NCI-H1048 (cell line): ENCODE measurements at regions not wholly inside any gene's neighbourhood (a gene's known extent, or its start where the extent isn't known, plus 50 kb on each side); places are given as distances from the start of the nearest gene placed in this dataset.

ENCODE experiments used
- DNase-seq: peaks from one replicate; lab custom pipeline; 2025; lab: John Stamatoyannopoulos, UW

GRCh38 chr6:80728101-80728750 lies 621.8 kb downstream of the BCKDHB start:
- DNase-seq: no peak

- DNase-seq: no peak
Observed at GRCh38 chr6:80725156-80725930, 618.9 kb downstream of the BCKDHB start.

GRCh38 chr6:80720824-80721223 lies 614.4 kb downstream of the BCKDHB start:
- no peak for DNase-seq

- no peak for DNase-seq
Observed at GRCh38 chr6:80714513-80714912, 608.0 kb downstream of the BCKDHB start.

- no peak for DNase-seq
Observed at GRCh38 chr6:80698459-80698858, 592.0 kb downstream of the BCKDHB start.

GRCh38 chr6:80696268-80696667 lies 589.8 kb downstream of the BCKDHB start:
- DNase-seq: no peak

- no peak for DNase-seq
Observed at GRCh38 chr6:80690551-80691131, 584.2 kb downstream of the BCKDHB start.

GRCh38 chr6:80689716-80690395 lies 583.4 kb downstream of the BCKDHB start:
- DNase-seq: no peak

GRCh38 chr6:80679992-80680391 lies 573.5 kb downstream of the BCKDHB start:
- DNase-seq: no peak

- no peak for DNase-seq
Observed at GRCh38 chr6:80676386-80676785, 569.9 kb downstream of the BCKDHB start.

GRCh38 chr6:80674669-80675068 lies 568.2 kb downstream of the BCKDHB start:
- DNase-seq: no peak

- no peak for DNase-seq
Observed at GRCh38 chr6:80673367-80673766, 566.9 kb downstream of the BCKDHB start.

- DNase-seq: no peak
Observed at GRCh38 chr6:80667006-80667405, 560.5 kb downstream of the BCKDHB start.

- no peak for DNase-seq
Observed at GRCh38 chr6:80658926-80659325, 552.5 kb downstream of the BCKDHB start.

- no peak for DNase-seq
Observed at GRCh38 chr6:80647156-80647555, 540.7 kb downstream of the BCKDHB start.

GRCh38 chr6:80643881-80644280 lies 537.4 kb downstream of the BCKDHB start:
- no peak for DNase-seq

- DNase-seq: no peak
Observed at GRCh38 chr6:80642452-80642851, 536.0 kb downstream of the BCKDHB start.

GRCh38 chr6:80641591-80641990 lies 535.1 kb downstream of the BCKDHB start:
- DNase-seq: no peak

- no peak for DNase-seq
Observed at GRCh38 chr6:80640176-80640575, 533.7 kb downstream of the BCKDHB start.

GRCh38 chr6:80639181-80639629 lies 532.7 kb downstream of the BCKDHB start:
- no peak for DNase-seq

- DNase-seq: no peak
Observed at GRCh38 chr6:80638213-80639055, 532.0 kb downstream of the BCKDHB start.

GRCh38 chr6:80637312-80637711 lies 530.8 kb downstream of the BCKDHB start:
- no peak for DNase-seq
